RKO (cell line): ENCODE measurements at regions not wholly inside any gene's neighbourhood (a gene's known extent, or its start where the extent isn't known, plus 50 kb on each side); places are given as distances from the start of the nearest gene placed in this dataset.

ENCODE experiments used
- DNase-seq: peaks from one replicate; pipeline ENCODE4 v3.0.0-alpha.2; 2016; ENCODE audit warnings: low spot score

DNA sequence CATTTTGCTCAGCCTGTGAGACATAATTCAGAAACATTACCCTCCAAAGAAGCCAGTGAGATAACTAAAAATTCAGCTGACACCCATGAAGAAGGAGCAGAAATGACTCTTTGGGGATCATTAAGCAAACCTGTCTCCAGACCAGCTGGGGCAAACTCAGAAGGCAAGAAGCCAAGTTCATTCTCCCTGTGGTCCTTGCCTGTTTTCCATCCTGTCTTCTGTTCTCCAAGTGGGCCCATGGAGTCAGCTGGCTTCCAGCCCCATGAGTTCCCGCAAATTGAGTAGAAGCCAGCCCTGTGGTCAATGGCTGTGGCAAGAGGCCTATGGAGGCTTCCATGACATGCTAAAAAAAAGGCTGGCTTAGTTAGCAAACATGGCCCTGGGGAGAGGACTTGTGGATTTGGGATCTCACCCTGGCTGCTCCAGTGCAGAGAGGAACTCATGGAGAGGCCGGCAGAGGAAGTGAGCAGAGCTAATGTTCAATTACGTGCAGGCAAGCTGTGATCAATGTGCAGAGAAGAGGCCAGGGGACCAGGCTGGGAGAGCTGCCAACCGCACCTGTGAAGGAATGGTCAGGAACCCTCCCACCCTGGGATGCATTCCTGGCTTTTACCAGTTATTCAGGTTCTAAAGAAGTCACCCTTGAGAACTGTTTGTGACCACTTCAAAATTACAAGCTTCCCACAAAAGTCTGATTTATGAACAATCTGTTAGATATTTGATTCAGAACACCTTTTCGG lies 229.1 kb downstream of the TSHZ3 start:
- DNase-seq: no peak

- DNase-seq: no peak
Measured at GRCh38 chr19:31118986-31119385, 230.2 kb downstream of the TSHZ3 start.

DNA sequence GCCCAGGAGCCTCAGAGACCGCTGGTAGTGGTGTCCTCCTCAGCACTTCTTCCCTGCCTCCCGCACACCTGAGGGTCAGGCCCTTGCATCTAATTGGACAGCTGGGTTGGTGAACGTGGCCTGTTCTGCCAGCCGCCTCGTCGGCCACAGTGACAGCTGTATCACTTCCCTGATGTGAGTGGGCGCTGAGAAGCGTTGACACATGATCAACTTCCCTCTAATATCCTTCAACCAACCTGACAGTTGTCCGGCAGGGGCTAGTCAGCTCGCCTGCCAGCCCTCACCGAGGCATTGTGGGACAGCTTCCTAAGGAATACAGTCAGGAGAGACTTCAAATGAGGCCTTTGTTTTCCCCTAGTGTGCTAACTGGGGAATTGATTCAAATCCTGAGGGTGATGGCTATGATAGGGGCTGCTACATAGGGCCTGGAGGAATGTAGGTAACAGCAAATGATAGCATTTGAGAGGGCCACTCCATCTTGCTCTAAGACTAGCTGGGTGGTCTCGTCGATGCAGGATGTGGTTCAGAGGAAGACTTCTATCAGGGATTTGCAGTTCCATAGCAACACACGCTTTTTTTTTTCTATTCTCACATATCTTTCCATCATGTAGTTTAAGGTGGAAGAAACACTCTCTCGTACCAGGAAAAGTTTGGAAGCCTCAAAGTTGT lies 230.8 kb downstream of the TSHZ3 start:
- DNase-seq: no peak

DNA sequence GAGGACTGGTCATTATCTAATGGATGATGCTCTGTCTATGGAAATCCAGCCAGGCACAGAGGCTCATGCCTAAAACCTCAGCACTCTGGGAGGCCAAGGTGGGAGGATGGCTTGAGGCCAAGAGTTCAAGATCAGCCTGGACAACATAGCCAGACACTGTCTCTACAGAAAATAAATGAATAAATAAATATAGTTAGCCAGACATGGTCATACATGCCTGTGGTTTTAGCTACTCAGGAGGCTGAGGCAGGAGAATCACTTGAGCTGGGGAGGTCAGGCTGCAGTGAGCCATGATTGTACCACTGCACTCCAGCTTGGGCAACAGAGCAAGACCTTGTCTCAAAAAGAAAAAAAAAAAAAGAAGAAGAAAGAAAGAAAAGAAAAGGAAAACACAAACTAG lies 234.7 kb downstream of the TSHZ3 start:
- DNase-seq: no peak

DNA sequence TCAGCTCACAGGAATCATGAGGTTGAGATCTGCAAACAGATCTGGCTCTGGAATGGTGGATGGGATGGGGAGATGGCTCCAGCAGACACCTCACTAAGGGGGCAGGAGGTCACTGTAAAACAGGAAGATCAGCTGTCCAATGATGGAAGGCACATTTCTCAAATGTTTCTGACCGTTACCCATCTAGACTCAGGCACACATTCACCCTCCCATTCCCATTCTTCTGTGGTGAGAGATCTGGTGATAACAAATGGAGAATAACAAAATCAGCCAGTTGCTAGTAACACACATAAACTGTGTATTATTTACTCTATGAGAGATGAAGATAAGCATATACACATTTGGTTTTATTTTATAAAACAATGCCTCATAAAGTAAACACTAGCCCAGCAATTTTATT lies 235.9 kb downstream of the TSHZ3 start:
- no peak for DNase-seq

GRCh38 chr19:31112158-31112557 lies 237.1 kb downstream of the TSHZ3 start:
- DNase-seq: no peak

- no peak for DNase-seq
Measured at GRCh38 chr19:31111741-31112140, 237.5 kb downstream of the TSHZ3 start.

DNA sequence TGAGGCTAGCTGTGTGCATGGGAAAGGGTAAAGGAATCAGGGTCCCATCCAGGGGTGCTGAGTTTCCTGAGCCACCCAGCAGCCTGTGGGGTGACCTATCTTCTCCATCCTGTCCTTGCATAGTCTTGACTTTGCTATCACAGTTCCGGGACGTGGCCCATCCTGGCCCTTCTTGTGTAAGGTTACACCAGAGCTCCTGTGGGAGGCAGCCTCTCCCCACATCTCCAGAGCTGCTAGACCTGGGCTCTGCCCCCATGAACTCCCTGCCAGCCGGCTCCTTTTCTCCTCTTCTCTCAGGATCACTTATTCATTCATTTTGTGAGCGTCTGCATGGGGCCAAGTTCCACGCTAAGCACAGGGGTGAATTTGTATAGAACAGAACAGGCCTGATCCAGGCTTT lies 238.9 kb downstream of the TSHZ3 start:
- DNase-seq: no peak

DNA sequence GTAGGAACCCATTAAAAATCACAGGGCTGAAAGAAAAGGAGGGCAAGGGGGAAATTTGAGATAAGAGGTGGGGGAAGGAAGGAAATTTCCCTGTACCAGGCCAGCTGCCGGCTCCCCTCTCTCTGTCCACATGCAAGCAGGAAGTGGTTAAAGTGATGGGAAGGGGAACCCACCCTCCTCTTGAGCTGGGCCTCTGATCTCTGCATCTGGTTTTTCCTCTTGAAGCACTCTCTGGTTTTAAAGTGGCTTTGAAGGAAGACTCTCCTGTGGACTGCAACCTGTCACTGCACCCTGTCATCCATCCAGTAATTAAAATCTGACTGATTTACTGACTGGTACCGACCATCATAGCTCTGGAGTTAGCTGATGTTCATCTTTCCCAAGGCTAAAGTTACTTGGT lies 239.6 kb downstream of the TSHZ3 start:
- DNase-seq: no peak

DNA sequence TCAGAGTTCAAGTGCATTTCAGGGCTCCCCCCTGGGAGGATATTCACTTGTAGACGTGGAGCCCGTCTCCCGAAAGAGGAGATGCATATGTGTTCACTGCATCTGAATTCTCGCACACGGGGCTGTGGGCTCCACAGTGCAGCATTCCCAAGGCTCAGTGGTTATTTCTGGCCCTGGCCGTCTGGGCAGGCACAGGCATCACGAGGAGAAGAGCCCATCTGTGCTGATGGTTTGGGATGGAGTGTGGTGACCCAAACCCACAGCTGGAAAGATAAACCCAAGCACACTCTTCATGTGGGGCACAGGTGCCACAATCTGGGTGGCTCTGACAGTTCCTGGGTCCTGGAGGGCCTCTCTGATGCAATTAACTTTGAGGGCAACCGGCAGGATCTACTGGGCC lies 242.1 kb downstream of the TSHZ3 start:
- no peak for DNase-seq

GRCh38 chr19:31105761-31106160 lies 243.5 kb downstream of the TSHZ3 start:
- DNase-seq: no peak

DNA sequence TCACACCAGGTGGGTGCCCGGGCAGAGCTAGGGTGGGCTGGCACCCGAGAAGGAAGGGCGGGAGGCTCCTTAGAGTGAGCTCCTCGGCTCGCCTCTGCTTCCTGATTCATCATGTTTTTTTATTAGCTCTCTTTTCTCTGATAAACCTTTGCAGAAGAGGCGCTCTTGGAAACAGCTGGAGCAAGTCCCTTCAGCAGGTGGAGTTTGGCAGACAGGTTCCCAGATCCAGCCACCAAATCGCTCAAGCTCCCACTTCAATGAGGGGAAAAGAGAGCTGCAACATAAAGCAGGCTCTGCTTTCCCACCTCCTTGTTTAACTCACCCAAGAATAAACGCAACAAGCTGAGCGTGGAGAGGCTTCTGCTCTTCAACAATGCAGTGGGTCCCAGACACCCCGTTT lies 244.8 kb downstream of the TSHZ3 start:
- no peak for DNase-seq

- DNase-seq: no peak
Measured at GRCh38 chr19:31103228-31103627, 246.0 kb downstream of the TSHZ3 start.

- no peak for DNase-seq
Measured at GRCh38 chr19:31102674-31103073, 246.6 kb downstream of the TSHZ3 start.

GRCh38 chr19:31100981-31101380 lies 248.3 kb downstream of the TSHZ3 start:
- DNase-seq: no peak

- no peak for DNase-seq
Measured at GRCh38 chr19:31100206-31100590, 249.0 kb downstream of the TSHZ3 start.

DNA sequence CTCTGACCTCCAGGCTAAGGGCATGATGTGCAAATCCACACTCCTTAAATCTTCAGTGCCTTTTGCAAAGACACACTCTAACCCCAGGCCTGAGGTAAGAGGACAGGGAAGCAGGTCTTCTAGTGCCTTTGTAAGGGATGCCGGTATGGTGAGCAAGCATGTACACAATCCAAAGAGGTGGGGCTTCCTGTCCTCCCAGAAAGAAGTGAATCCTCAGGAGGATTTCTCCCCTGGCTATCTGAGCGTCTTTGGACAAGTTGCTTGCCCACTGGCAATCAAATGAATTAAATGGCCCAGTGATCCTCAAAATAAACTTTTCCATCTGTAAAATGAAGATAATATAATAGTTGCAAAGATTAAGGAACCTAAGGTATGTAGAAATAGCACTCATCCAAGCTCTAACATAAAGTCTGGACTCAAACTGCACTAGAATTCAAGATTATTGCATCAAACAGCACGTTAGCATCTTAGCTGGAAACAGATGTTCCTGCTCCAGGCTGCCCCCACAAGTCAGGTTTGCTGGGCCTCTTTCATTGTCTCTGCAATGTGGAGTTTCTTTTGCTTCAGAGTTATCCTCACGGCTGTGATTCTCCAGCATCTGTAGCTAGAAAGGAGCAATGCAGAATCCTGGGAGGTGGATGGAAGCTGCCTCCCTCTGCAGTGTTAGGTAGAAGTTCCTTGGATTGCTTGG lies 249.6 kb downstream of the TSHZ3 start:
- DNase-seq: no peak

DNA sequence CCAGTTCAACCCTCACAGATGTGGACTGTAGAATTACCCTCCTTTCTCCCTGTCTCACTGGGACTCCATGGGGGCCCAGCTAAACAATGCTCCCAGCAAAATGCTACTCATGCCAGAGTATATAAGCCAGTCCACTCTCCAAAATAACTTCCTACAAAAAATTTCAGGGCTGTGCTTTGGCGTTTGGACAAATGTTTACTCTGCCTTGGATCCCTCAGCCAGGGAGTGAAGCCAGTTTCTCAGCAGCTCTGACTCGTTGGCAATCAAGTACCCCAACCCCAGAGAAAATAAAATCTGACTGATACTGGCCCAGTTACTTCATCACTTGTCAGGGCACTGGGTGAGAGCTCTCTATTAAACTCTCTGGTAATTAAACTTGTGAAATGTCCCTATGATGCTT lies 250.4 kb downstream of the TSHZ3 start:
- no peak for DNase-seq

DNA sequence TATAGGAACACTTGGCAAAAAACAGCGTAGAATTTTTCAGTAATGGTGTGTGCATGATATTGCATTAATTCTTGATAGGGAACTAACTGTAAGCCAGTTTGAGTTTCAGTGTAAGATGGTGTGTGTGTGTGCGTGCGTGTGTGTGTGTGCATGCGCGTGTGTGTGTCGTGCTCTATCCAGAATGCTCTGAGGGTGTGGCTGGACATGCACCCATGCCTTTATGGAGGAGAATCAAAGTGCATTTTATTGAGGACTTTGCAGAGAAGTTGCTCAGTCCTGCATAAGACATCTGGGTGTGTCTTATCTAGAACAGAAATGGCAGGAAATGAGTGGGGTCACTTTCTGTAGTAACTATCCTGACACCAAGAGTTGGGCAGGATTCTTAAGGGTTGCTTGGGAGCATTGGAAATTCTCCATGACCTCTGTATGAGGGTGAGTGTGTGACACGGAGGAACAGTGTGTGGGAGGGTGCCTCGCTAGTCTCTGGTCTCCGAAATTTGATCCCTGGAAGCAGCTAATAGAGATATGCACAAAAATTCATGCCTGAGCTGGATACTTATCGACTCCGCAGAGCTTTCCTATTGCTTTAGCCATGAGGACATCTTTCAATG lies 252.2 kb downstream of the TSHZ3 start:
- DNase-seq: no peak

GRCh38 chr19:31096062-31096830 lies 253.0 kb downstream of the TSHZ3 start:
- no peak for DNase-seq

DNA sequence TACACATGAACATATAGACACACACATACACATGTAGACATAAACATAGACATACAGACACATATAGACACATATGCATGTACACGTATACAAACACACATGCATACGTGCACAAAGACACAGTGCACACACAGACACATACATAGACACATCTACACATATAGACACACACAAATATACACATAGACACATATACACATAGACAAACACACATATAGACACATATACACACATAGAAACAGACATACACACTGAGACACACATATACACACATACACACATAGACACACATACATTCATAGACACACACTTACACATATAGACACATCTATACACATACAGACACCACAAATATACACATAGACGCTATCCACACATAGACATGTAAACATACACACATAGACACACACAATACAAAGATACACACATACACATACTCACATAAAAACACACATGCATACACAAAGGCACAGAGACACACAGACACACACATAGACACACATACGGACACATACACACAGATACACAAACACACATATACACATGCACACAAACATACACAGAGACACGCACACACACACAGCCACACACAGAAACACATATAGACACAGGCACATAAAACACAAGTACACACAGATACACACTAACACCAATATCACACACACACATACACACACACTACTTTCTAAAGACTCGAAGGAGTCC lies 254.0 kb downstream of the TSHZ3 start:
- no peak for DNase-seq

GRCh38 chr19:31092274-31092673 lies 257.0 kb downstream of the TSHZ3 start:
- no peak for DNase-seq
